ENCODE measurements at regions not wholly inside any gene's neighbourhood (a gene's known extent, or its start where the extent isn't known, plus 50 kb on each side); places are given as distances from the start of the nearest gene placed in this dataset.
"Not testable (repeated sequence)": the region's sequence is repeated elsewhere in the genome, so short reads cannot be mapped to it uniquely, and the experiment has no call there.

GRCh38 chr2:136319651-136320050 is 201.7 kb upstream of the CXCR4 start:
- DNase-seq, result no peak

- no peak for DNase-seq
These were observed 201.3 kb upstream of the CXCR4 start for GRCh38 chr2:136319237-136319636.

GRCh38 chr2:136314240-136314639 is 196.3 kb upstream of the CXCR4 start:
- DNase-seq, result no peak

- not testable (repeated sequence) for DNase-seq
These were observed 194.6 kb upstream of the CXCR4 start for GRCh38 chr2:136312568-136312967.

GRCh38 chr2:136310797-136311603 is 193.1 kb upstream of the CXCR4 start:
- DNase-seq, result no peak

GRCh38 chr2:136310005-136310495 is 192.1 kb upstream of the CXCR4 start:
- no peak for DNase-seq

GRCh38 chr2:136308611-136309010 is 190.7 kb upstream of the CXCR4 start:
- no peak for DNase-seq

GRCh38 chr2:136306836-136307235 is 188.9 kb upstream of the CXCR4 start:
- DNase-seq, result no peak

GRCh38 chr2:136305517-136306192 is 187.7 kb upstream of the CXCR4 start:
- DNase-seq, result peak; percentile 9 to 21 (median 11)

- DNase-seq, result no peak
These were observed 183.1 kb upstream of the CXCR4 start for GRCh38 chr2:136301006-136301405.

- DNase-seq, result no peak
These were observed 180.7 kb upstream of the CXCR4 start for GRCh38 chr2:136298631-136299030.

GRCh38 chr2:136297994-136298393 is 180.0 kb upstream of the CXCR4 start:
- DNase-seq, result no peak

- no peak for DNase-seq
These were observed 179.4 kb upstream of the CXCR4 start for GRCh38 chr2:136297312-136297711.

- no peak for DNase-seq
These were observed 177.2 kb upstream of the CXCR4 start for GRCh38 chr2:136295168-136295567.

GRCh38 chr2:136291871-136292270 is 173.9 kb upstream of the CXCR4 start:
- DNase-seq, result no peak

- no peak for DNase-seq
These were observed 172.4 kb upstream of the CXCR4 start for GRCh38 chr2:136290326-136290725.

- no peak for DNase-seq
These were observed 170.3 kb upstream of the CXCR4 start for GRCh38 chr2:136288249-136288648.

GRCh38 chr2:136286423-136286822 is 168.5 kb upstream of the CXCR4 start:
- DNase-seq, result no peak

- DNase-seq, result no peak
These were observed 166.5 kb upstream of the CXCR4 start for GRCh38 chr2:136284226-136285119.

- DNase-seq, result no peak
These were observed 164.3 kb upstream of the CXCR4 start for GRCh38 chr2:136282251-136282650.

- DNase-seq, result no peak
These were observed 163.5 kb upstream of the CXCR4 start for GRCh38 chr2:136281281-136282114.

- DNase-seq, result not testable (repeated sequence)
These were observed 148.4 kb upstream of the CXCR4 start for GRCh38 chr2:136266346-136266745.
